ENCODE measurements at regions not wholly inside any gene's neighbourhood (a gene's known extent, or its start where the extent isn't known, plus 50 kb on each side); places are given as distances from the start of the nearest gene placed in this dataset.

GRCh38 chr17:31594416-31594815 is 202.9 kb downstream of the RAB11FIP4 start:
- TF ChIP-seq CTCF (IDR thresholded peaks at IDR 0.05; ENCODE audit: poor library complexity), result no peak
- TF ChIP-seq EZH2phosphoT487 (IDR thresholded peaks at IDR 0.05; ENCODE audit: low read depth, severe bottlenecking, unreplicated experiment), result no peak
- no peak for TF ChIP-seq EZH2 (IDR thresholded peaks at IDR 0.05; ENCODE audit: borderline replicate concordance)

Measured in hepatocyte (in vitro differentiated cells).